H1 (cell line): ENCODE measurements at regions not wholly inside any gene's neighbourhood (a gene's known extent, or its start where the extent isn't known, plus 50 kb on each side); places are given as distances from the start of the nearest gene placed in this dataset.
A peak's percentile ranks its signal among the peaks of the same experiment; 100 is the strongest.

Experiments
- CTCF ChIA-PET: fragments of 300-600 bp; sonication (Branson Sonifier 250); formaldehyde crosslinking; loops from one replicate; lab custom pipeline; 2021; ENCODE audit not compliant: partially characterized antibody; lab: Charles Lee
- POLR2A ChIA-PET: fragments of 300-600 bp; sonication (Branson Sonifier 250); formaldehyde crosslinking; loops from one replicate; lab custom pipeline; 2021; ENCODE audit warnings: inconsistent platforms; ENCODE audit not compliant: partially characterized antibody; lab: Charles Lee
- DNase-seq, 2 experiments: peaks; one replicate each; pipeline versions ENCODE4 v3.0.0 to v3.0.0-alpha.2; 2010 to 2022; ENCODE audit warnings: low spot score in 2 of 2, low read depth in 1 of 2, mixed read lengths in 1 of 2
- FAIRE-seq: peaks from 2 replicates; lab custom pipeline; 2011; peaks lifted over from hg19 to GRCh38; lab: Jason Lieb, UNC
- H2AFZ ChIP-seq: 2 replicates; pipeline ENCODE4 v1.8.1; 2012; ENCODE audit warnings: low read length, inconsistent platforms
- H2AK5ac ChIP-seq: 2 replicates; pipeline ENCODE4 v1.6.1; 2013; ENCODE audit warnings: low read depth, low read length
- H2BK120ac ChIP-seq: replicated peaks from 2 replicates; pipeline ENCODE3; 2013; ENCODE audit warnings: low read depth, low read length, inconsistent platforms
- H2BK12ac ChIP-seq: 2 replicates; pipeline ENCODE4 v1.6.1; 2013; ENCODE audit warnings: low read depth, low read length
- H2BK15ac ChIP-seq: 2 replicates; pipeline ENCODE4 v1.6.1; 2013; ENCODE audit warnings: low read length
- H2BK20ac ChIP-seq: 2 replicates; pipeline ENCODE4 v1.6.1; 2013; ENCODE audit warnings: low read length
- H2BK5ac ChIP-seq: 2 replicates; pipeline ENCODE4 v1.6.1; 2013; ENCODE audit warnings: low read depth, low read length
- H3K14ac ChIP-seq: 2 replicates; pipeline ENCODE4 v1.6.1; 2013; ENCODE audit warnings: inconsistent platforms; ENCODE audit not compliant: insufficient read length
- H3K18ac ChIP-seq: 2 replicates; pipeline ENCODE4 v1.6.1; 2013; ENCODE audit warnings: low read length; ENCODE audit errors: extremely low read depth
- H3K23ac ChIP-seq: 2 replicates; pipeline ENCODE4 v1.6.1; 2013; ENCODE audit warnings: inconsistent platforms; ENCODE audit not compliant: insufficient read length
- H3K23me2 ChIP-seq: 2 replicates; pipeline ENCODE4 v1.6.1; 2013; ENCODE audit warnings: low read depth, low read length
- H3K27ac ChIP-seq: 2 replicates; pipeline ENCODE4 v1.6.1; 2011; ENCODE audit warnings: low read depth, low read length, inconsistent platforms
- H3K27me3 ChIP-seq, 4 experiments: replicated peaks in 1 of 4; 1 replicate in 1 of 4; 2 replicates in 3 of 4; pipeline versions ENCODE4 v1.6.1 to v1.8.1; 2011 to 2013; ENCODE audit warnings: low read length in 3 of 4, mild to moderate bottlenecking in 3 of 4, inconsistent platforms in 2 of 4, mixed read lengths in 2 of 4, moderate library complexity in 1 of 4; ENCODE audit not compliant: control insufficient read depth in 3 of 4, insufficient read depth in 3 of 4; ENCODE audit errors: extremely low read depth in 1 of 4
- H3K36me3 ChIP-seq, 4 experiments: 2 replicates each; pipeline versions ENCODE4 v1.6.1 to v1.8.1; 2011 to 2013; ENCODE audit warnings: mild to moderate bottlenecking in 4 of 4, low read length in 3 of 4, moderate library complexity in 2 of 4, control low read depth in 1 of 4, inconsistent platforms in 1 of 4; ENCODE audit not compliant: insufficient read depth in 4 of 4, control insufficient read depth in 2 of 4
- H3K4ac ChIP-seq: replicated peaks from 2 replicates; pipeline ENCODE3; 2013; ENCODE audit warnings: low read length, low read depth, mixed read lengths, inconsistent platforms; ENCODE audit not compliant: insufficient read length
- H3K4me1 ChIP-seq, 4 experiments: replicated peaks in 1 of 4; 1 replicate in 1 of 4; 2 replicates in 3 of 4; pipeline versions ENCODE4 v1.6.1 to v1.8.1; 2011 to 2013; ENCODE audit warnings: low read length in 3 of 4, inconsistent platforms in 2 of 4, mixed read lengths in 1 of 4; ENCODE audit not compliant: insufficient read depth in 4 of 4, control insufficient read depth in 3 of 4
- H3K4me2 ChIP-seq, 2 experiments: 2 replicates each; pipeline versions ENCODE4 v1.6.1 to v1.8.1; 2011 to 2013; ENCODE audit warnings: low read depth in 2 of 2, low read length in 2 of 2, control low read depth in 1 of 2, inconsistent platforms in 1 of 2, mild to moderate bottlenecking in 1 of 2; ENCODE audit not compliant: insufficient read depth in 1 of 2
- H3K4me3 ChIP-seq, 4 experiments: fragments of 200-600, 300-600 bp in 1 of 4; sonication (generic), shearing (Covaris generic), sonication (Bioruptor Twin) in 1 of 4; 2 replicates each; pipeline versions ENCODE4 v1.5.1 to v1.8.1; 2011 to 2016; ENCODE audit warnings: low read length in 4 of 4, low read depth in 3 of 4, control low read depth in 2 of 4, inconsistent platforms in 2 of 4, mild to moderate bottlenecking in 2 of 4, mixed read lengths in 1 of 4, moderate library complexity in 1 of 4; ENCODE audit not compliant: insufficient read depth in 2 of 4; ENCODE audit errors: extremely low read depth in 1 of 4
- H3K56ac ChIP-seq: replicated peaks from 2 replicates; pipeline ENCODE3; 2013; ENCODE audit warnings: low read depth, mild to moderate bottlenecking, mixed read lengths, low read length, inconsistent platforms; ENCODE audit not compliant: insufficient read length
- H3K79me1 ChIP-seq: 2 replicates; pipeline ENCODE4 v1.6.1; 2013; ENCODE audit warnings: low read depth, low read length, control low read depth
- H3K79me2 ChIP-seq, 2 experiments: 2 replicates each; pipeline versions ENCODE4 v1.6.1 to v1.8.1; 2012 to 2013; ENCODE audit warnings: low read length in 2 of 2, mild to moderate bottlenecking in 2 of 2, inconsistent platforms in 1 of 2; ENCODE audit not compliant: insufficient read depth in 2 of 2, control insufficient read depth in 1 of 2
- H3K9ac ChIP-seq, 4 experiments: replicated peaks in 1 of 4; 1 replicate in 1 of 4; 2 replicates in 3 of 4; pipeline versions ENCODE4 v1.6.1 to v1.8.1; 2011 to 2013; ENCODE audit warnings: low read depth in 3 of 4, low read length in 3 of 4, control low read depth in 2 of 4, mild to moderate bottlenecking in 2 of 4, moderate library complexity in 2 of 4, inconsistent platforms in 1 of 4; ENCODE audit errors: extremely low read depth in 1 of 4
- H3K9me3 ChIP-seq, 2 experiments: 2 replicates each; pipeline versions ENCODE4 v1.6.1 to v1.8.1; 2012 to 2013; ENCODE audit warnings: mild to moderate bottlenecking in 2 of 2, moderate library complexity in 2 of 2, control low read depth in 1 of 2, inconsistent platforms in 1 of 2, low read depth in 1 of 2, low read length in 1 of 2, mixed read lengths in 1 of 2; ENCODE audit not compliant: insufficient read depth in 2 of 2
- H4K20me1 ChIP-seq, 2 experiments: replicated peaks in 1 of 2; 2 replicates each; pipeline versions ENCODE3 to v1.8.1; 2011 to 2013; ENCODE audit warnings: inconsistent platforms in 2 of 2, low read length in 2 of 2, mild to moderate bottlenecking in 1 of 2; ENCODE audit not compliant: insufficient read depth in 2 of 2, control insufficient read depth in 1 of 2
- H4K5ac ChIP-seq: 2 replicates; pipeline ENCODE4 v1.6.1; 2013; ENCODE audit warnings: low read length, low read depth, mixed read lengths, inconsistent platforms; ENCODE audit not compliant: insufficient read length
- H4K8ac ChIP-seq: 2 replicates; pipeline ENCODE4 v1.8.0; 2013; ENCODE audit warnings: mild to moderate bottlenecking, moderate library complexity, low read length, inconsistent platforms; ENCODE audit not compliant: insufficient read depth; ENCODE audit errors: extremely low read depth
- H4K91ac ChIP-seq: replicated peaks from 2 replicates; pipeline ENCODE3; 2013; ENCODE audit warnings: low read length, mixed read lengths, inconsistent platforms; ENCODE audit not compliant: insufficient read length
- RAD21 ChIP-seq, 2 experiments: IDR thresholded peaks in 1 of 2; conservative IDR thresholded peaks in 1 of 2; 2 replicates each; pipeline ENCODE4 v1.6.1; 2011; ENCODE audit warnings: low read depth in 2 of 2, low read length in 2 of 2, improper control_type of control experiment in 1 of 2, inconsistent platforms in 1 of 2, mild to moderate bottlenecking in 1 of 2, moderate library complexity in 1 of 2
- TEAD4 ChIP-seq: IDR thresholded peaks from 2 replicates; pipeline ENCODE4 v1.6.1; 2012; ENCODE audit warnings: low read depth, low read length, inconsistent platforms, mixed read lengths
- YY1 ChIP-seq: IDR thresholded peaks from 2 replicates; pipeline ENCODE4 v1.6.1; 2011; ENCODE audit warnings: low read depth, mild to moderate bottlenecking, low read length
- WGBS, 2 experiments: shearing (Covaris generic) in 1 of 2; methylation state at CpG; one replicate each; pipeline versions ENCODE4 v1.1.6 to v1.1.7; 2013 to 2015; ENCODE audit warnings: low lambda C conversion rate in 2 of 2, mixed read lengths in 2 of 2, inconsistent platforms in 1 of 2, low coverage in 1 of 2, missing lambda C conversion rate in 1 of 2; ENCODE audit not compliant: insufficient replicate concordance in 2 of 2, insufficient coverage in 1 of 2, insufficient read length in 1 of 2; ENCODE audit errors: extremely low coverage in 1 of 2, missing lambda C conversion rate in 1 of 2; 5-methylcytosine and 5-hydroxymethylcytosine counted together

DNA sequence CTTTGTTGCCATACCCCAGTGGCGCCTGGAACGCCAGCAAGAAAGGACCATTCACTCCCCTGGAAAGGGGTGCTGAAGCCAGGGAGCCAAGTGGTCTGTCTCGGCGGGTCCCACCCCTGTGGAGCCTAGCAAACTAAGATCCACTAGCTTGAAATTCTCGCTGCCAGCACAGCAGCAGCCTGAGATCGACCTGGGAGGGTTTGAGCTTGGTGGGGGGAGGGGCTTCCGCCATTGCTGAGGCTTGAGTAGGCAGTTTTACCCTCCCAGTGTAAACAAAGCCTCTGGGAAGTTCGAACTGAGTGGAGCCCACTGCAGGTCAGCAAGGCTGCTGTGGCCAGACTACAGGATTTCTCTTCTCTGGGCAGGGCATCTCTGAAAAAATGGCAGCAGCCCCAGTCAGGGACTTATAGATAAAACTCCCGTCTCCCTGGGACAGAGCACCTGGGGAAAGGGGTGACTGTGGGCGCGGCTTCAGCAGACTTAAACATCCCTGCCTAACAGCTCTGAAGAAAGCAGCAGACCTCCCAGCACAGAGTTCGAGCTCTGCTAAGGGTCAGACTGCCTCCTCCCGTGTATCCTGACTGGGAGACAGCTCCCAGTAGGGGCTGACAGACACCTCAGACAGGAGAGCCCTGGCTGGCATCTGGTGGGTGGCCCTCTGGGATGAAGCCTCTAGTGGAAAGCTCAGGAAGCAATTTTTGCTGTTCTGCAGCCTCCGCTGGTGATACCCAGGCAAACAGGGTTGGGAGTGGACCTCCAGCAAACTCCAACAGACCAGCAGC, 281.1 kb upstream of the SP4 start:
- peak in 1 of 2 experiments; percentile 24; a peak in 2 of 4 replicates for TF ChIP-seq RAD21 (IDR thresholded peaks at IDR 0.05 in 1 of 2, conservative IDR thresholded peaks at IDR 0.05 in 1 of 2; ENCODE audit: low read depth in 2 of 2, low read length in 2 of 2)
- TF ChIP-seq TEAD4 = no peak
- TF ChIP-seq YY1 = peak; percentile 79
- H2BK15ac ChIP-seq = no peak overlapping the region
- no peak overlapping the region for H3K56ac ChIP-seq
- H4K8ac ChIP-seq = peak overlapping the region; percentile 85
- no peak overlapping the region for H3K14ac ChIP-seq
- no peaks in the 10 kb centered on the region for H3K79me2 ChIP-seq
- no peak overlapping the region for H3K23ac ChIP-seq
- H2BK12ac ChIP-seq = peak overlapping the region; percentile 50; the same call in 1 of the 2 replicates
- H2BK20ac ChIP-seq = no peak overlapping the region
- H3K9me3 ChIP-seq = no peaks in the 10 kb centered on the region
- H3K4me1 ChIP-seq = peaks cover 0 to 8% (median 3%) of the 10 kb centered on the region in 4 experiments; a peak in 4 of 7 replicates
- peak overlapping the region; percentile 90 for H3K18ac ChIP-seq
- no peak overlapping the region for H4K91ac ChIP-seq
- no peak overlapping the region for H2AK5ac ChIP-seq
- no peaks in the 10 kb centered on the region for H3K36me3 ChIP-seq
- DNase-seq = peak in 1 of 2 experiments; percentile 69
- no peak overlapping the region for H4K5ac ChIP-seq
- no peak overlapping the region for H3K4ac ChIP-seq
- H3K27me3 ChIP-seq = no peaks in the 10 kb centered on the region
- H3K4me3 ChIP-seq = no peak overlapping the region
- no peak overlapping the region for H3K4me2 ChIP-seq
- no peak overlapping the region for H3K9ac ChIP-seq
- 68% methylated on average over 14 of the region's 14 CpGs; no CpG with 5 or more reads in 1 of the 2 experiments for WGBS, 2 experiments
- no peaks in the 10 kb centered on the region for H4K20me1 ChIP-seq
- peak overlapping the region; percentile 41 for H2BK120ac ChIP-seq
- no peak overlapping the region for H3K27ac ChIP-seq
- H2BK5ac ChIP-seq = 0 out of 2 replicates have a peak overlapping the region, but pooled peaks have one; percentile 52
- ChIA-PET CTCF (interaction anchor here (0.6 to 2.7 kb wide), 8 partner anchors 12 to 369 kb away, joined by 3 to 7 read pairs (median 4); no protein-coding TSS in a partner anchor), POLR2A (interaction anchor here (0.6 to 1.9 kb wide), 4 partner anchors 13 to 53 kb away, joined by 3 to 6 read pairs (median 3); no protein-coding TSS in a partner anchor)
- H2AFZ ChIP-seq = peak overlapping the region; percentile 97
- H3K23me2 ChIP-seq = no peaks in the 10 kb centered on the region
- FAIRE-seq = no peak
- H3K79me1 ChIP-seq = no peaks in the 10 kb centered on the region
